NCI-H69 (cell line): ENCODE measurements at regions not wholly inside any gene's neighbourhood (a gene's known extent, or its start where the extent isn't known, plus 50 kb on each side); places are given as distances from the start of the nearest gene placed in this dataset.
"Not testable (repeated sequence)": the region's sequence is repeated elsewhere in the genome, so short reads cannot be mapped to it uniquely, and the experiment has no call there.

Experiments used
- DNase-seq: peaks from one replicate; lab custom pipeline; 2025; lab: John Stamatoyannopoulos, UW

GRCh38 chr5:87536365-87536764 is 123.6 kb upstream of the CCNH start:
- no peak for DNase-seq

DNA sequence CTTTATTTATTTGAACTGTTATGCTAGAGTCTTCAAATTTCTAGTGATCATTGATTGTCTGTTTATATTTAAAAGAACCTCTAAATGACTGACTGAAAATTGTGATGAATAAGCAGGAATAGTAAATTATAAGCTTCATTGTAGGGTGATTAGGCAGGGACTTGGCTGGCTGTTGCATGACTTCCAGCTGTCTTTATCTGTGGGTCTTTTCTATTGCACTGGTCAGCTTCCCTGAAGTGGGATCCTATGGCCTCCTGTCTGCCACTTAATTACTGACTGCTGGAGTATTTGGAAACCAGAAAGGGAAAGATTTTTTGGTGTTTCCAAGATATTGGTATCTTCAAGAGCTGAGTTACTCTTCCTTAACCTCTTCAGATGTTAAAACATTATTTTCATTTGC is 123.0 kb upstream of the CCNH start:
- DNase-seq: peak; percentile 50

DNA sequence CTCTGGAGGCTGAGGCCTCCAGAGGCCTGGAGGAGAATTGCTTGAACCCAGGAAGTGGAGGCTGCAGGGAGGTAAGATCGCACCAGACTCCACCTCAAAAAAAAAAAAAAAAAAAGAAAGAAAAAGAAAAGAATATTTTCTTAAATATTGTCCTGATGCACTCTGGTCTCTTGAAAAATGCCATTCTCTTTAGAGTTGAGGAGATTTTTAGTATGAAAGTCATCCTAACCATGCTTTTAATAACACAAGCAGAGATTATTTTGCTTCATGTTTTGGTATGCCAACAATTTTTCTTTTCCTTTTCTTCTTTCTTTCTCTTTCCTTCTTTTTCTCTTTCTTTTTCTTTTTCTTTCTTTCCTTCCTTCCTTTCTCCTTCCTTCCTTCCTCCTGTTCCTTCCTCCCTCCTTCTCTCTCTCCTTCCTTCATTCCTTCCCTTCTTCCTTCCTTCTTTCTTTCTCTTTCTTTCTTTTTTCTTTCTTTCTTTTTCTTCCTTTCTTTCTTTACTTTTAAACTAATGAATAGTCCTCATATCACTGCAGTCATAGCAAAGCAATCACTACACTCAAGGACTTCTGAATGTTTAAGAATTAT is 116.9 kb upstream of the CCNH start:
- DNase-seq: no peak

DNA sequence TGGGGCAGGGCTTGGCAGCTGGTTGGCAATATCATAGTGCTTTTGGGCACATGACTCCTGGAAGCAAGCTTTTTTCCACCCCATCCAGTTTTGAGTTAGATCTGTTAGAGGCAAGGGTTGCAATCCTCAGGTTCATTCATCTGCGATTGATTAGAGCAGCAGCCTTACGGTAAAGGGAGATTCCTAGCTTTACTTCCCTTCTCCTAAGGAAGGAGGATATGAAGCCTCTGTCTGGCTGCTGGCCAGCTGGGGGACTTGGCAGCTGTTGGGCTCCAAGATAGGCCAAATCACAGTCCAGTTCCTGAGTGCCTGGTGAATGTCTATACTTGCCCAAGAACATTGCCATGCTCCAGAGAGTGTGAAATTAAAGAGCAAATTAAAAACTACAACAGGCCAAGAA is 113.4 kb upstream of the CCNH start:
- DNase-seq: peak; percentile 67

- peak; percentile 69 for DNase-seq
Observed at GRCh38 chr5:87524217-87524616, 111.5 kb upstream of the CCNH start.

DNA sequence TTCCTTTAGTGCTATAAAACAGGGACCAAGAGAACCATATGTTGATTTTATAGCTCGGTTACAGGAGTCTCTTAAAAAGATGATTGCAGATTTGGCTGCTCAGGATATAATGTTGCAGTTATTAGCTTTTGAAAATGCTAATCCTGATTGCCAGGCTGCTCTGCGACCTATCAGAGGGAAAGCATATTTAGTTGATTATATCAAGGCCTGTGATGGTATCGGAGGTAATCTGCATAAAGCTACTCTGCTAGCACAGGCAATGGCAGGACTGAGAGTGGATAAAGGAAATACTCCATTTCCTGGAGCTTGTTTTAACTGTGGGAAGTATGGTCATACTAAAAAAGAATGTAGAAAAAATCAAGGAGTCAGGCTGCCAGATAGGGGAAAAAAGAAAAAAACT is 99.0 kb upstream of the CCNH start:
- DNase-seq: not testable (repeated sequence)

- no peak for DNase-seq
Observed at GRCh38 chr5:87503004-87503403, 90.3 kb upstream of the CCNH start.

GRCh38 chr5:87499478-87500410 is 87.0 kb upstream of the CCNH start:
- DNase-seq: no peak
